NCI-H748 (cell line): ENCODE measurements at regions not wholly inside any gene's neighbourhood (a gene's known extent, or its start where the extent isn't known, plus 50 kb on each side); places are given as distances from the start of the nearest gene placed in this dataset.

Experiments
- DNase-seq: peaks from one replicate; lab custom pipeline; 2025; ENCODE audit not compliant: unreplicated experiment; lab: John Stamatoyannopoulos, UW

DNA sequence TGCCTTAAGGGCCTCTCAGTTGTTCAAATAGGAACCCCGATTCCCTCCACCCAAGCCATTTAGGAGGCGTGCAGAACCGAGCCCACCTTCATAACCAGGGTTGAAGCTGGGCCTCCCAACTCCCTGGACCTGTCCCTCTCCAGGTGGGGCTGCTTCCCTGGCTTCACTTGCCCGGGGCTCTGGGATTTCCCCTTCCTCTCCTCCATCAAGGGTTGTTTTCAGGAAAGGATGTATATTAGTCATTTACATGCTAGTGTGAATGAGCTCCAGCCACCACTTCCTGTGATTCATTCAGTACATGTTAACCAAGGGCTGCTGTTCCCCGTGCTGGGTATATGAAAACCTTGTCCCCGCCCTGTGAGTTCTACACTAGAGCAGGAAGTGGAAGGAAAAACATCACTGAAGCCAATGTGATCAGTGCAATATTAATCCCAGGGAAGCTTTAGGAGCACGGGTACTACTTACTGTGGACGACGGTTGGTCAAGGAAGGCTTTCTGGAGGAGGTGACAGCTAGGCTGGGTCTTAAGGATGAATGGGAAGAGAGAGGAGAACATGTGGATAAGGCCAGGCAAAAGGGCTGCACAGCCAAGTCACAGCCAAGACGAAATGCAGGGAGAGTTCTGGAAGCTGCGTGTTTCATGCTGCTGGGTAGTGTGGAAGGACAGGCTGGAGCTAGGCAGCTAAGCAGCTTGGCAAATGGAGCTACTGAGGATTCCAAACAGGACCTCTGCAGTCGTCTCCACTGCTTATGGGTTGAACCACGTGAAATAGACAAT is 150.1 kb upstream of the SHH start:
- peak; percentile 20 for DNase-seq

- DNase-seq = peak; percentile 78
Measured at GRCh38 chr7:155961241-155962190, 149.3 kb upstream of the SHH start.

GRCh38 chr7:155959894-155960293 is 147.6 kb upstream of the SHH start:
- peak; percentile 97 for DNase-seq

DNA sequence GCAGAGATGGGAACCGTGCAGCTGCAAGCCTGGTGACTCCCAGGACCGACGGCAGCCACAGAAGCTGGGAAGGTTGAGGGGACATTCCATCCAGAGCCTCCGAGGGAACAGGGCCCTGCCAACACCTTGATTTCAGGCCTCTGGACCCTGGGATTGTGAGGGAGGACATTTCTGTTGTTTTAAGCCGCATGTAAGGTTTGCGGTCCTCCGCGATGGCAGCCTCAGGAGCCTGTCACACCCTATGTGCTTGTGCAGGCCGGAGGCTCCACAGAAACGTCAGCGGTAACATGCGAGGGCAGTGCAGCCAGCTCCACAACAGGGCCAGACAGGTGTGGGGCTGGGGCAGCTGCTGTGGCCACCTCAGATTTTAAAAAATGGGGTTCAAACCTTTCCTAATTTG is 144.7 kb upstream of the SHH start:
- DNase-seq = no peak

GRCh38 chr7:155955367-155955635 is 143.0 kb upstream of the SHH start:
- DNase-seq = no peak

GRCh38 chr7:155954550-155955366 is 142.5 kb upstream of the SHH start:
- DNase-seq = no peak

- peak; percentile 85 for DNase-seq
Measured at GRCh38 chr7:155953781-155954549, 141.7 kb upstream of the SHH start.

- DNase-seq = no peak
Measured at GRCh38 chr7:155953501-155953778, 141.2 kb upstream of the SHH start.

DNA sequence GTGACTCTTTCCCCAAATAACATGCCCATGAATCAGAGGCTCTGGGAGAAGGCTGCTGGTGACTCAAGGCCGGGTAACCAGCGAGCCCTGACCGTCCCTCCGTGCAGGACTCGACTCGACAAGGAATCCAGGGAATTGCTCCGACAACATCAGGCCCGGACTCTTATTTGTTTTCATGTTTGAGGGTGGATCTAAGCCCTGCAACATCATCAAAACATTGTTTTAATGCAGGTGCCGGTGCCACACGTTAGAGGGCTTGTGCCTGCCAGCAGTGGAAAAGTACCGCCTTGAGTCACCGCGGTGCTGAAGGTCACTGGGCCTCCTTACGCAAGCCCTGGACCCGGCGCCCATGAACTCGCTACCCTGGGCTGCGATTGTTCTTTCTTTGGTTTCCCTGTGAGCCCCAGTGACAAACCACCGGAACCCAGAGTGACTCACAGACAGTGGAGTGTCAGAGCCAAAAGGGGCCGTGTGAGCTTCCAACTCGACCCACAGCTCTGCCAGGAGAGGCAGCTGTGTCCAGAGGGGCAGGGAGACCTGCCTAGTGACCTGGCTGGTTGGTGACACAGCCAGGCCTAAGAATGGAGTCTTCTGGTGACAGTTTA is 139.4 kb upstream of the SHH start:
- no peak for DNase-seq

GRCh38 chr7:155950898-155951553 is 138.8 kb upstream of the SHH start:
- DNase-seq = no peak

DNA sequence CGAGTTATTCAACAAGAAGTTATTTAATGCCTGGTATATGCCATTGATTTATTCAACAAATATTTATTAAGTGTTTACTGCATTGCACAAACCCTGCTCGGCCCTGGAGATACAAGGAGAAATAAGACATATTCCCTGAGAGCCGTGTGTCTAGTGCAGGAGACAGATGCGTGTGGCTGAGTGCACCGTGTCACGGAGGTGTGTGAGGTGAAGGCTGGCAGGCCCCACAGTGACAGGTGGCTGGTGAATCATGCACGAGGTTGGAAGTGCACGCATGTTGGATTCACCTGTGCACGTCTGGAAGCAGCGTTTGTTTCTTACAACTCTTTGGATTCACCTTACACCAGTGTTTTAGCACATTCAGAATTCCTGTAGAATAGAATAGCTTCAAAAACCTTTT is 136.6 kb upstream of the SHH start:
- DNase-seq = no peak

GRCh38 chr7:155948423-155948822 is 136.2 kb upstream of the SHH start:
- DNase-seq = no peak

GRCh38 chr7:155947051-155947450 is 134.8 kb upstream of the SHH start:
- DNase-seq = no peak

DNA sequence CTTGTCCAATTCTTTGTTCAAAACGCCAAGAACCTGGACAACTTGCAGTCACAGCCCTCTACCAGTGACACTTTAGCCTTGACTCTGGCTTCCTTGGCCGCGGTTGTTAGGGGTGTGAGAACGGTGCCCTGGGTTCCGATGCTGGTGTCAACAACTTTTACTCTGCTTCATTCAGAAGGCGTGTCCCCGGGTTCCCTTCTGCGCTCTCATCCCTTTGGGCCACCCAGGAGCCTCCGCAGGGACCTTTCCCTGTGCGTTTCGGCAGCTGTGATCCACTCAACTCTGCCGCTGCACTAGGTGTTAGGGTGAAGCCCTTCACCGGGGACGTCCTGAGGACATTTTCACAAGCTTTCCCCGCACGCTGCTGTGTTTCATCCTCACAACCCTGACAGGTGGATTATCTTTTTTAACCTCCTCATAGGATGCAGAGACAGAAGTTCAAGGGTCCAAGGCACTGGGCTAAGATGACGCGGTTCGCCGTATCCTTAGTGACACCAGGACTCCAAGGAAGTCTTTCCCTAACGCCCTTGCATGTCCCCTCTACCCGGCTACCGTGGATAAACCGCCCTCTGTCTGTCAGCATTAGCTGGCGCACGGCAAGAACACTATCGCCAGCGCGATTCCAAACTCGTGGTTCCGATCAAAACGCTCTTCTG is 133.5 kb upstream of the SHH start:
- no peak for DNase-seq

DNA sequence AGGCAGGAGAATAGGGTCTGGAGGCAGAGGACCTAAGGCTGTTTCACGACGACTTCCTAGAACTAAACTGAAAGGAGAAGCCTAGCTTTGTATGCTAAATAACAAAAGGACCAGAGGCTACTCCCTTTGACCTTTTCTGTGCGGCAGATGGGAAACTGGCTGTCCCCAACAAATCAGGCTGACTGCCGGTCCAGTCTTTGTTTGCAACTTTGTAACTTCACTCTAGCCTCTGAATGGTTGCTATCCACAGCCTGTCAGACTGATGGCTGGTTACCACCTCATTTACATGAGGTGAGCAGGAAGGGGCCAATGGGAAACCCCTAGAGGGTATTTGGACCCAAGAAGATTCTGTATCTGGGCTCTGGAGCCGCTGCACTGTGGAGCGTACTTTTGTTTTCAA is 132.6 kb upstream of the SHH start:
- DNase-seq = no peak

GRCh38 chr7:155943251-155943899 is 131.1 kb upstream of the SHH start:
- no peak for DNase-seq

GRCh38 chr7:155942226-155942950 is 130.1 kb upstream of the SHH start:
- no peak for DNase-seq

- DNase-seq = no peak
Measured at GRCh38 chr7:155941688-155942087, 129.4 kb upstream of the SHH start.
